PC-3 (cell line): ENCODE measurements at regions not wholly inside any gene's neighbourhood (a gene's known extent, or its start where the extent isn't known, plus 50 kb on each side); places are given as distances from the start of the nearest gene placed in this dataset.

Source experiments
- ATAC-seq: fragments of 200-7000 bp; cut with Tn5 transposase; 2 replicates; pipeline ENCODE4 v1.9.1; 2020; ENCODE audit warnings: mild to moderate bottlenecking, moderate library complexity
- BruUV-seq: library from RNA; stranded (reverse); fragments of 400-500 nt; replicated peaks from 2 replicates; lab custom pipeline; 2021; lab: Mats Ljungman, UMichigan
- CTCF ChIA-PET: fragments of 300-600 bp; sonication (Branson Sonifier 250); formaldehyde crosslinking; loops from one replicate; lab custom pipeline; 2022; ENCODE audit warnings: antibody characterized with exemption; lab: Charles Lee
- POLR2A ChIA-PET: fragments of 300-600 bp; sonication (Branson Sonifier 250); formaldehyde crosslinking; loops from one replicate; lab custom pipeline; 2022; ENCODE audit warnings: antibody characterized with exemption; ENCODE audit not compliant: unreplicated experiment; lab: Charles Lee
- DNase-seq: peaks from one replicate; pipeline ENCODE4 v3.0.0-alpha.2; 2015
- H2AFZ ChIP-seq: fragments of 300-600 bp; sonication (generic); 2 replicates; pipeline ENCODE4 v1.6.0; 2016; ENCODE audit warnings: antibody characterized with exemption, low read length
- H3F3A ChIP-seq: fragments of 300-600 bp; sonication (generic); one replicate; pipeline ENCODE4 v1.6.0; 2017; ENCODE audit warnings: antibody characterized with exemption, low read length, control low read depth, mild to moderate bottlenecking; ENCODE audit not compliant: unreplicated experiment
- H3K27ac ChIP-seq: fragments of 300-600 bp; sonication (generic); 2 replicates; pipeline ENCODE4 v1.5.1; 2016; ENCODE audit warnings: mild to moderate bottlenecking, low read length
- H3K27me3 ChIP-seq: fragments of 300-600 bp; sonication (generic); 2 replicates; pipeline ENCODE4 v1.6.1; 2016; ENCODE audit warnings: low read length, mixed read lengths
- H3K36me3 ChIP-seq: fragments of 300-600 bp; sonication (generic); 2 replicates; pipeline ENCODE4 v1.6.1; 2016; ENCODE audit warnings: low read depth, mixed run types, low read length, mixed read lengths
- H3K4me1 ChIP-seq: fragments of 300-600 bp; sonication (generic); 2 replicates; pipeline ENCODE4 v1.5.1; 2016; ENCODE audit warnings: low read length; ENCODE audit not compliant: insufficient read depth
- H3K4me2 ChIP-seq: fragments of 300-600 bp; sonication (generic); 2 replicates; pipeline ENCODE4 v1.6.0; 2016; ENCODE audit warnings: low read length
- H3K4me3 ChIP-seq: fragments of 300-600 bp; sonication (generic); 2 replicates; pipeline ENCODE4 v1.5.1; 2016; ENCODE audit warnings: mild to moderate bottlenecking, low read length, mixed read lengths
- H3K79me2 ChIP-seq: fragments of 300-600 bp; sonication (generic); 2 replicates; pipeline ENCODE4 v1.6.1; 2017; ENCODE audit warnings: low read length, mixed read lengths
- H3K9ac ChIP-seq: fragments of 300-600 bp; sonication (generic); 2 replicates; pipeline ENCODE4 v1.6.0; 2016; ENCODE audit warnings: mild to moderate bottlenecking, low read length
- H3K9me2 ChIP-seq: fragments of 300-600 bp; sonication (generic); replicated peaks from 2 replicates; pipeline ENCODE4 v1.6.1; 2016; ENCODE audit warnings: mixed run types, low read length, mixed read lengths
- H3K9me3 ChIP-seq: fragments of 300-600 bp; sonication (generic); 2 replicates; pipeline ENCODE4 v1.6.1; 2016; ENCODE audit warnings: low read length, mixed read lengths
- H4K20me1 ChIP-seq: fragments of 300-600 bp; sonication (generic); 2 replicates; pipeline ENCODE4 v1.6.1; 2016; ENCODE audit warnings: low read length, mixed read lengths
- EZH2 ChIP-seq: fragments of 300-600 bp; sonication (generic); IDR thresholded peaks from one replicate; pipeline ENCODE4 v1.6.1; 2017; ENCODE audit warnings: antibody characterized with exemption, mild to moderate bottlenecking, low read length; ENCODE audit not compliant: unreplicated experiment
- EZH2phosphoT487 ChIP-seq: fragments of 300-600 bp; sonication (generic); IDR thresholded peaks from 2 replicates; pipeline ENCODE4 v1.6.1; 2018; ENCODE audit warnings: mild to moderate bottlenecking, antibody characterized with exemption, low read length, borderline replicate concordance
- intact Hi-C: fragments of 100-400 bp; cut with micrococcal nuclease; formaldehyde crosslinking; loops from 2 replicates; pipeline ENCODE4 v1.9.0; 2023
- TF ChIP-seq, protein P1 (sequence below): fragments of 300-600 bp; sonication (generic); conservative IDR thresholded peaks from 2 replicates; pipeline ENCODE4 v1.5.1; 2017; ENCODE audit warnings: antibody characterized with exemption, low read depth, mild to moderate bottlenecking, low read length

- no peaks in the 10 kb centered on the region for H3K9me2 ChIP-seq
- no peak overlapping the region for H3K4me2 ChIP-seq
- H3K36me3 ChIP-seq: no peaks in the 10 kb centered on the region
- ATAC-seq: no peak
- no peaks in the 10 kb centered on the region for H4K20me1 ChIP-seq
- no peaks in the 10 kb centered on the region for H3F3A ChIP-seq
- DNase-seq: no peak
- no peaks in the 10 kb centered on the region for H3K4me1 ChIP-seq
- no peak overlapping the region for H3K27ac ChIP-seq
- no peak overlapping the region for H3K9ac ChIP-seq
- intact Hi-C loops: no loop called here
- TF ChIP-seq, protein P1, sequence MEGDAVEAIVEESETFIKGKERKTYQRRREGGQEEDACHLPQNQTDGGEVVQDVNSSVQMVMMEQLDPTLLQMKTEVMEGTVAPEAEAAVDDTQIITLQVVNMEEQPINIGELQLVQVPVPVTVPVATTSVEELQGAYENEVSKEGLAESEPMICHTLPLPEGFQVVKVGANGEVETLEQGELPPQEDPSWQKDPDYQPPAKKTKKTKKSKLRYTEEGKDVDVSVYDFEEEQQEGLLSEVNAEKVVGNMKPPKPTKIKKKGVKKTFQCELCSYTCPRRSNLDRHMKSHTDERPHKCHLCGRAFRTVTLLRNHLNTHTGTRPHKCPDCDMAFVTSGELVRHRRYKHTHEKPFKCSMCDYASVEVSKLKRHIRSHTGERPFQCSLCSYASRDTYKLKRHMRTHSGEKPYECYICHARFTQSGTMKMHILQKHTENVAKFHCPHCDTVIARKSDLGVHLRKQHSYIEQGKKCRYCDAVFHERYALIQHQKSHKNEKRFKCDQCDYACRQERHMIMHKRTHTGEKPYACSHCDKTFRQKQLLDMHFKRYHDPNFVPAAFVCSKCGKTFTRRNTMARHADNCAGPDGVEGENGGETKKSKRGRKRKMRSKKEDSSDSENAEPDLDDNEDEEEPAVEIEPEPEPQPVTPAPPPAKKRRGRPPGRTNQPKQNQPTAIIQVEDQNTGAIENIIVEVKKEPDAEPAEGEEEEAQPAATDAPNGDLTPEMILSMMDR: no peak
- no peak for TF ChIP-seq EZH2phosphoT487
- TF ChIP-seq EZH2: no peak
- no peaks in the 10 kb centered on the region for H3K9me3 ChIP-seq
- POLR2A ChIA-PET: interaction anchor here (0.6 kb wide), 1 partner anchor 1354 kb away, joined by 8 read pairs; no protein-coding TSS in a partner anchor
- BruUV-seq: no TSS peak
- CTCF ChIA-PET: no interaction called here
- H3K4me3 ChIP-seq: no peak overlapping the region
- H2AFZ ChIP-seq: no peak overlapping the region
- no peaks in the 10 kb centered on the region for H3K79me2 ChIP-seq
- no peaks in the 10 kb centered on the region for H3K27me3 ChIP-seq
These were observed 784.9 kb upstream of the LUZP2 start for GRCh38 chr11:23711981-23712380.

DNA sequence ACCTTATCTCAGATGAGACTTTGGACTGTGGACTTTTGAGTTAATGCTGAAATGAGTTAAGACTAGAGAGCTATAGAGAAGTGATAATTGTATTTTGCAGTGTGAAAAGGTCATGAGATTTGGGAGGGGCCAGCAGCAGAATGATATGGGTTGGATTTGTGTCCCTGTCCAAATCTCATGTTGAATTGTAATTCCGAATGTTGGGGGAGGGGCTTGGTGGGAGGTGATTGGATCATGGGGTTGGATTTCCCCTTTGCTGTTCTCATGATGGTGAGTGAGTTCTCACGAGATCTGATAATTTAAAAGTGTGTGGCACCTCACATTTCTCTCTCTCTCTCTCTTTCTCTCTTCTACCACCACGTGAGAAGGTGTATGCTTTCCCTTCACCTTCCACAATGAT, 777.8 kb upstream of the LUZP2 start:
- Histone ChIP-seq H3K36me3 (no peaks in the 10 kb centered on the region), H3K9me3 (no peaks in the 10 kb centered on the region), H4K20me1 (no peaks in the 10 kb centered on the region), H3K4me1 (peaks cover 6% of the 10 kb centered on the region), H3K4me2 (no peak overlapping the region), H2AFZ (no peak overlapping the region), H3K27me3 (no peaks in the 10 kb centered on the region), H3K79me2 (no peaks in the 10 kb centered on the region), H3F3A (no peaks in the 10 kb centered on the region), H3K4me3 (no peak overlapping the region), H3K9me2 (no peaks in the 10 kb centered on the region), H3K27ac (no peak overlapping the region), H3K9ac (no peak overlapping the region)
- intact Hi-C loops: no loop called here
- CTCF ChIA-PET: no interaction called here
- no TSS peak for BruUV-seq
- DNase-seq (no peak), ATAC-seq (no peak)
- TF ChIP-seq EZH2phosphoT487: no peak
- TF ChIP-seq, protein P1: no peak
- no peak for TF ChIP-seq EZH2
- POLR2A ChIA-PET: no interaction called here

DNA sequence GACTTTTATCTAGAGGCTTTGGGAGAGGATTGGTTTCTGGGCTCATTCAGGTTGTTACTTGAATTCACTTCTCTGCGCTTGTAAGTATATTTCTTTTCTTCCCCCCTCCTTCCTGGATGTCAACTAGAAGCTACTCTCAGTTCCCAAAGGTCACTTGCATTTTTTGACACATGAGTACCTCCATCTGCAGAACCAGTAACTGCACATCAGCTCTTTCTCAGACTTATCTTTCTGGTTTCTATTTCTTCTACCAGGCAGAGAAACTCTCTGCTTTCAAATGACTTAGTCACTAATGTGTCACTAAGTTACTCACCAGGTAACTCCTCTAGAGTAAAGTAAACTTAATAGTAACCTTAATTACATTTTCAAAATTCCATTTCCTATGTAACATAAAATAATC, 773.0 kb upstream of the LUZP2 start:
- Histone ChIP-seq H3K9me2 (no peaks in the 10 kb centered on the region), H3K4me1 (peaks cover 23% of the 10 kb centered on the region), H3K4me2 (no peak overlapping the region), H3K4me3 (no peak overlapping the region), H2AFZ (no peak overlapping the region), H3K9me3 (no peaks in the 10 kb centered on the region), H3F3A (no peaks in the 10 kb centered on the region), H3K36me3 (no peaks in the 10 kb centered on the region), H3K9ac (no peak overlapping the region), H3K27ac (no peak overlapping the region), H3K79me2 (no peaks in the 10 kb centered on the region), H3K27me3 (no peaks in the 10 kb centered on the region), H4K20me1 (no peaks in the 10 kb centered on the region)
- no peak for TF ChIP-seq EZH2phosphoT487
- TF ChIP-seq EZH2: no peak
- TF ChIP-seq, protein P1: no peak
- no TSS peak for BruUV-seq
- intact Hi-C loops: no loop called here
- ChIA-PET CTCF (no interaction called here), POLR2A (no interaction called here)
- ATAC-seq: peak; percentile 87
- peak; percentile 56 for DNase-seq
